ENCODE measurements at regions not wholly inside any gene's neighbourhood (a gene's known extent, or its start where the extent isn't known, plus 50 kb on each side); places are given as distances from the start of the nearest gene placed in this dataset.

DNA sequence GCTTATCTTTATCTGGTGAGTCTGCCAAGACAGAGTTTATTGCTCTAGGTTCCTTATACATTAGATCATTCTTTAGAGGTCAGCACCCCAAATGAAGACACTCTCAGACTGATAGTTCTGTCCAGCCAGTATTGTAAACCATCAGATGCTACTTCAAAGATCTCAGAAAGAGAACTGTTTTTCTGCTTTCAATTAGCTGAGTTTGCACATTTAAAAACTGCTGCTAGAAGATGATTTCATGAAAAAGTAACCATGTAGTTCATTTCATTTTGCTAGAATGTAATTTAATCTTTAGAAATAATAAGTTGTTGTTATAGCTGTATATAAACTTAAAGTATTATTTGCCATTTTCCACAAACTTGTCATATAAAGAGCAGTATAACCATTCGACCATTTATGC is 344.5 kb upstream of the ATP5MC3 start:
- RAD21 ChIA-PET (ENCODE audit: low non-redundant PET in 1 of 2, low total read pairs in 2 of 2, uncharacterized antibody in 2 of 2, unreplicated experiment in 2 of 2): no interaction called here
- ATAC-seq (no peak), DNase-seq (ENCODE audit: low read depth, low spot score) (no peak)
- POLR2A ChIA-PET: no interaction called here
- no peaks in the 10 kb centered on the region for H3K4me1 ChIP-seq (ENCODE audit: control insufficient read depth in 1 of 2, insufficient read depth in 2 of 2, low read length in 2 of 2)
- no peaks in the 10 kb centered on the region for H3K79me2 ChIP-seq (ENCODE audit: insufficient read depth, low read length)
- H3K4me3 ChIP-seq (replicated peaks in 1 of 2; ENCODE audit: low read depth in 1 of 2, low read length in 2 of 2): no peak overlapping the region
- no peak overlapping the region for H3K27ac ChIP-seq (ENCODE audit: low read depth, low read length)
- H3K27me3 ChIP-seq (ENCODE audit: insufficient read depth, low read length): no peaks in the 10 kb centered on the region
- no TSS peak for BruUV-seq (replicated peaks)
- H3K4me2 ChIP-seq (ENCODE audit: low read length): no peak overlapping the region
- TF ChIP-seq ELF1 (IDR thresholded peaks at IDR 0.05; ENCODE audit: borderline replicate concordance, low read depth) (no peak), POLR2A (IDR thresholded peaks at IDR 0.05; ENCODE audit: borderline replicate concordance, extremely low read depth, insufficient read depth, insufficient read length) (no peak), EZH2 (IDR thresholded peaks at IDR 0.05) (no peak), SP1 (IDR thresholded peaks at IDR 0.05; ENCODE audit: low read depth) (no peak), TCF7L2 (IDR thresholded peaks at IDR 0.05; ENCODE audit: borderline replicate concordance, extremely low read depth, insufficient read depth, insufficient read length) (no peak), ZFX (IDR thresholded peaks at IDR 0.05) (no peak)
- H2AFZ ChIP-seq (ENCODE audit: low read depth, low read length, poor library complexity, severe bottlenecking): no peak overlapping the region
- no peak overlapping the region for H3K9ac ChIP-seq (ENCODE audit: low read length)
- CTCF ChIA-PET: no interaction called here
- H3K9me2 ChIP-seq (ENCODE audit: insufficient read depth): no peaks in the 10 kb centered on the region
- H3K36me3 ChIP-seq (ENCODE audit: control insufficient read depth in 1 of 2, insufficient read depth in 2 of 2, low read length in 2 of 2): no peaks in the 10 kb centered on the region
- intact Hi-C loops (cut with micrococcal nuclease): no loop called here
- H3K9me3 ChIP-seq (ENCODE audit: control insufficient read depth in 1 of 2, insufficient read depth in 1 of 2, low read depth in 1 of 2, low read length in 2 of 2): no peaks in the 10 kb centered on the region
- no peaks in the 10 kb centered on the region for H4K20me1 ChIP-seq (ENCODE audit: insufficient read depth)

DNA sequence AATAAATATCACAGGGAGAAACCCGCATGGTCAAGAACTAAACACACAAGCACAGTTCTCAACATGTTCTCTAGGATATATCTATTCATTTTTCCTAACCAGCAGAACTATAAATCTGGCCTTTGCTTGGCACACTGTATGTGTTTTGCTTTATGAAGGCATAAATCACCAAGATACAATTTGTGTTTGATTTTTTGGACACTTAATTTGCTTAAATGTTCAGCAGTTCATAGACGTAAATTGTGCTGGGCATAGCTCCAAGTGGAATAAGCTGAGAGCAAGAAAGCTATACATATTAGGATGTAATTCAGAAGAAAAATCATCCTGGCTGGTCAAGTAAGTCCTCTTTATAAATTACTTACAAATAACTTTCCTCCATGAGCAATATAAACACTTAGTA is 341.5 kb upstream of the ATP5MC3 start:
- Histone ChIP-seq H3K79me2 (ENCODE audit: insufficient read depth, low read length) (no peaks in the 10 kb centered on the region), H4K20me1 (ENCODE audit: insufficient read depth) (no peaks in the 10 kb centered on the region), H3K27me3 (ENCODE audit: insufficient read depth, low read length) (no peaks in the 10 kb centered on the region), H3K27ac (ENCODE audit: low read depth, low read length) (no peak overlapping the region), H3K9ac (ENCODE audit: low read length) (no peak overlapping the region), H3K9me2 (ENCODE audit: insufficient read depth) (no peaks in the 10 kb centered on the region), H3K4me2 (ENCODE audit: low read length) (no peak overlapping the region), H3K9me3 (ENCODE audit: control insufficient read depth in 1 of 2, insufficient read depth in 1 of 2, low read depth in 1 of 2, low read length in 2 of 2) (no peaks in the 10 kb centered on the region), H3K4me1 (ENCODE audit: control insufficient read depth in 1 of 2, insufficient read depth in 2 of 2, low read length in 2 of 2) (no peaks in the 10 kb centered on the region), H3K36me3 (ENCODE audit: control insufficient read depth in 1 of 2, insufficient read depth in 2 of 2, low read length in 2 of 2) (no peaks in the 10 kb centered on the region), H2AFZ (ENCODE audit: low read depth, low read length, poor library complexity, severe bottlenecking) (no peak overlapping the region), H3K4me3 (replicated peaks in 1 of 2; ENCODE audit: low read depth in 1 of 2, low read length in 2 of 2) (no peak overlapping the region)
- intact Hi-C loops (cut with micrococcal nuclease): no loop called here
- POLR2A ChIA-PET: no interaction called here
- CTCF ChIA-PET: no interaction called here
- ATAC-seq (no peak), DNase-seq (ENCODE audit: low read depth, low spot score) (no peak)
- no TSS peak for BruUV-seq (replicated peaks)
- RAD21 ChIA-PET (ENCODE audit: low non-redundant PET in 1 of 2, low total read pairs in 2 of 2, uncharacterized antibody in 2 of 2, unreplicated experiment in 2 of 2): no interaction called here
- TF ChIP-seq EZH2phosphoT487 (IDR thresholded peaks at IDR 0.05; ENCODE audit: borderline replicate concordance) (no peak), SRF (IDR thresholded peaks at IDR 0.05; ENCODE audit: low read depth) (no peak), FOSL1 (IDR thresholded peaks at IDR 0.05; ENCODE audit: low read depth) (no peak), ELF1 (IDR thresholded peaks at IDR 0.05; ENCODE audit: borderline replicate concordance, low read depth) (no peak), CEBPB (IDR thresholded peaks at IDR 0.05; ENCODE audit: low read depth) (no peak), SP1 (IDR thresholded peaks at IDR 0.05; ENCODE audit: low read depth) (no peak), ZNF274 (IDR thresholded peaks at IDR 0.05; ENCODE audit: low read depth, low read length) (no peak)
- TF ChIP-seq, protein P1, sequence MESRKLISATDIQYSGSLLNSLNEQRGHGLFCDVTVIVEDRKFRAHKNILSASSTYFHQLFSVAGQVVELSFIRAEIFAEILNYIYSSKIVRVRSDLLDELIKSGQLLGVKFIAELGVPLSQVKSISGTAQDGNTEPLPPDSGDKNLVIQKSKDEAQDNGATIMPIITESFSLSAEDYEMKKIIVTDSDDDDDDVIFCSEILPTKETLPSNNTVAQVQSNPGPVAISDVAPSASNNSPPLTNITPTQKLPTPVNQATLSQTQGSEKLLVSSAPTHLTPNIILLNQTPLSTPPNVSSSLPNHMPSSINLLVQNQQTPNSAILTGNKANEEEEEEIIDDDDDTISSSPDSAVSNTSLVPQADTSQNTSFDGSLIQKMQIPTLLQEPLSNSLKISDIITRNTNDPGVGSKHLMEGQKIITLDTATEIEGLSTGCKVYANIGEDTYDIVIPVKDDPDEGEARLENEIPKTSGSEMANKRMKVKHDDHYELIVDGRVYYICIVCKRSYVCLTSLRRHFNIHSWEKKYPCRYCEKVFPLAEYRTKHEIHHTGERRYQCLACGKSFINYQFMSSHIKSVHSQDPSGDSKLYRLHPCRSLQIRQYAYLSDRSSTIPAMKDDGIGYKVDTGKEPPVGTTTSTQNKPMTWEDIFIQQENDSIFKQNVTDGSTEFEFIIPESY (IDR thresholded peaks at IDR 0.05; ENCODE audit: extremely low read depth, insufficient replicate concordance, low read length): no peak
- TF ChIP-seq, protein P2, sequence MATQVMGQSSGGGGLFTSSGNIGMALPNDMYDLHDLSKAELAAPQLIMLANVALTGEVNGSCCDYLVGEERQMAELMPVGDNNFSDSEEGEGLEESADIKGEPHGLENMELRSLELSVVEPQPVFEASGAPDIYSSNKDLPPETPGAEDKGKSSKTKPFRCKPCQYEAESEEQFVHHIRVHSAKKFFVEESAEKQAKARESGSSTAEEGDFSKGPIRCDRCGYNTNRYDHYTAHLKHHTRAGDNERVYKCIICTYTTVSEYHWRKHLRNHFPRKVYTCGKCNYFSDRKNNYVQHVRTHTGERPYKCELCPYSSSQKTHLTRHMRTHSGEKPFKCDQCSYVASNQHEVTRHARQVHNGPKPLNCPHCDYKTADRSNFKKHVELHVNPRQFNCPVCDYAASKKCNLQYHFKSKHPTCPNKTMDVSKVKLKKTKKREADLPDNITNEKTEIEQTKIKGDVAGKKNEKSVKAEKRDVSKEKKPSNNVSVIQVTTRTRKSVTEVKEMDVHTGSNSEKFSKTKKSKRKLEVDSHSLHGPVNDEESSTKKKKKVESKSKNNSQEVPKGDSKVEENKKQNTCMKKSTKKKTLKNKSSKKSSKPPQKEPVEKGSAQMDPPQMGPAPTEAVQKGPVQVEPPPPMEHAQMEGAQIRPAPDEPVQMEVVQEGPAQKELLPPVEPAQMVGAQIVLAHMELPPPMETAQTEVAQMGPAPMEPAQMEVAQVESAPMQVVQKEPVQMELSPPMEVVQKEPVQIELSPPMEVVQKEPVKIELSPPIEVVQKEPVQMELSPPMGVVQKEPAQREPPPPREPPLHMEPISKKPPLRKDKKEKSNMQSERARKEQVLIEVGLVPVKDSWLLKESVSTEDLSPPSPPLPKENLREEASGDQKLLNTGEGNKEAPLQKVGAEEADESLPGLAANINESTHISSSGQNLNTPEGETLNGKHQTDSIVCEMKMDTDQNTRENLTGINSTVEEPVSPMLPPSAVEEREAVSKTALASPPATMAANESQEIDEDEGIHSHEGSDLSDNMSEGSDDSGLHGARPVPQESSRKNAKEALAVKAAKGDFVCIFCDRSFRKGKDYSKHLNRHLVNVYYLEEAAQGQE (IDR thresholded peaks at IDR 0.05; ENCODE audit: low read depth): no peak
- TF ChIP-seq, protein P3, sequence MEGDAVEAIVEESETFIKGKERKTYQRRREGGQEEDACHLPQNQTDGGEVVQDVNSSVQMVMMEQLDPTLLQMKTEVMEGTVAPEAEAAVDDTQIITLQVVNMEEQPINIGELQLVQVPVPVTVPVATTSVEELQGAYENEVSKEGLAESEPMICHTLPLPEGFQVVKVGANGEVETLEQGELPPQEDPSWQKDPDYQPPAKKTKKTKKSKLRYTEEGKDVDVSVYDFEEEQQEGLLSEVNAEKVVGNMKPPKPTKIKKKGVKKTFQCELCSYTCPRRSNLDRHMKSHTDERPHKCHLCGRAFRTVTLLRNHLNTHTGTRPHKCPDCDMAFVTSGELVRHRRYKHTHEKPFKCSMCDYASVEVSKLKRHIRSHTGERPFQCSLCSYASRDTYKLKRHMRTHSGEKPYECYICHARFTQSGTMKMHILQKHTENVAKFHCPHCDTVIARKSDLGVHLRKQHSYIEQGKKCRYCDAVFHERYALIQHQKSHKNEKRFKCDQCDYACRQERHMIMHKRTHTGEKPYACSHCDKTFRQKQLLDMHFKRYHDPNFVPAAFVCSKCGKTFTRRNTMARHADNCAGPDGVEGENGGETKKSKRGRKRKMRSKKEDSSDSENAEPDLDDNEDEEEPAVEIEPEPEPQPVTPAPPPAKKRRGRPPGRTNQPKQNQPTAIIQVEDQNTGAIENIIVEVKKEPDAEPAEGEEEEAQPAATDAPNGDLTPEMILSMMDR (IDR thresholded peaks at IDR 0.05 in 2 of 3, conservative IDR thresholded peaks at IDR 0.05 in 1 of 3; ENCODE audit: borderline replicate concordance in 1 of 3, insufficient read depth in 1 of 3, low read depth in 2 of 3, low read length in 2 of 3): no peak
